HG03060 (cell line): ENCODE measurements at regions not wholly inside any gene's neighbourhood (a gene's known extent, or its start where the extent isn't known, plus 50 kb on each side); places are given as distances from the start of the nearest gene placed in this dataset.

Experiments
- ATAC-seq: cut with Tn5 transposase; IDR thresholded peaks from one replicate; pipeline ENCODE4 v1.9.1; 2021; ENCODE audit warnings: low read depth, moderate number of reproducible peaks; ENCODE audit not compliant: unreplicated experiment

DNA sequence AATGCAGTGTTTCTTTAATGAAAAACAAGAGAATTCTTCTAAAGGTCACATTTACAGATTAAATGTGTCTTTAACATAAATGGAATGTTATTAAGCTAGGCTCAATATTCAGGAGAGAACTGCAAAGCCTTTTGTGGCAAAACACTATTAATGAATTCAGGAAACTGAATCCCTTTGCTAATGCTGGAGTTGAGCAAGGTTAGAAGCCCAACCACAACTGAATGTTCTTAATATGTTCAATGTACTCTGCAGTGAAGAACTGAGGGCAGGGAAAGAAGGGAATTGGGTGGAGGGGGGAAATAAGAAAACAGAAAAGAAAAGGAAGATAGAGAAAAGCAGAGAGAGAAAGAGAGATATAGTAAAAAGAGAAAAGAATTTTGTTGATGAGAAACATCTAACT, 276.7 kb upstream of the TMEM161B start:
- ATAC-seq = no peak

DNA sequence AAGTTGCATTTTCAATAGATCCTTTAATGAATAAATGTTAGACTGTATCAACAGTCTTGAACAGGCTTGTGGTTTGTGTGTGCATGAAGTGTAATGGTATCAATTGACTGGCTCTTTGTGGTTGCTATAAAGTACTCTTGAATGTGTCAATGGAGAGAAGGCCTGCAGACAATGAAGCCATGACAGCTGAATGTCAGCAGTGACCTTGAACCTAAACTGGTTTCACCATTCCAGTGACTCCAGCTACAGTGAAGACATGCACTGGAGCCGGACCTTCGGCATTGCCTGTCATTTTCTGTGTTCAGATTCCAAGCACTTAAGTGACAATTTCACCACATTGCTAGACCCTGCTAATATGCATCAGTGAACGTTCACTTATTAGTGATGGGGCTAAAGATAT, 276.0 kb upstream of the TMEM161B start:
- ATAC-seq = no peak

DNA sequence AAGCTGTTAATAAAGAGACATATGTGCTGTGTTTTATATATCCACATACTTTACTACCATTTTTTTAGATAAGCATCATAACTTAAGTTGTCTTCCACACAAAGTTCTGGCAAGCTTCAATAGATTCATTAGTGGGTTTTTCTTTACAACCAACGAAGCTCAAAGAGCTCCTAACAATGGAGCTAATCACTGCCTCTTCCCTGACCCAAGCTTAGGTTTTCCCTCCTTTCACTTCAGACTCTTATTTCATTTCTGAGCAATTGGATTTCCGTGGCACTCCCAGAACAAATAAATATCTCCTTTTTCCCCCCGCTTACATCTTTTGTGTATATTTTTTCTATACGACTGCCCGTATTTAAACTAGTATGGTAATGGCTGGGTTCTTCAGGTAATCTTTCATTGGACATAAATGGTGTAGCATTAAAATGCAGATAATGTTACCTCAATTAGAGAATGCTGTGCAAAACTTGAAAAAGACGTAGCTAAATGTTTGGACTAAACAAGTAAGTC, 275.5 kb upstream of the TMEM161B start:
- ATAC-seq = no peak

DNA sequence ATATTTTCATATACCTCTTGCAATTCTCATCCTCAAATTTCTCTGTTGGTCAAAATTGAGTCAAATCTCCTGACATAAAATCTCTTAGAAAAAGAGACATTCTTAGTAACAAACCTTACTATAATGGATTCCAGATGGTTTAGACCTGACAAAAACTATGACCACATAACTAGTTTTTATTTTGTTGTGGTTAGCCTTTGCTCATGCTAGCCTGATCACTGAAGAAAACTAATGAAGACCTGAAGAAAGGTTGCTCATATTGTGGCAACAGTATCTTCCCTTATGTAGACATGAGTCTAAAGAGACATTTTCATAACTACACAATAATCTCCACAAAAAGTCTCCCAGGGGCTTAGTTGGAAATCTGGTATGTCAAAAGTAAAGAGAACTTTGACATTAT, 274.1 kb upstream of the TMEM161B start:
- ATAC-seq = no peak

DNA sequence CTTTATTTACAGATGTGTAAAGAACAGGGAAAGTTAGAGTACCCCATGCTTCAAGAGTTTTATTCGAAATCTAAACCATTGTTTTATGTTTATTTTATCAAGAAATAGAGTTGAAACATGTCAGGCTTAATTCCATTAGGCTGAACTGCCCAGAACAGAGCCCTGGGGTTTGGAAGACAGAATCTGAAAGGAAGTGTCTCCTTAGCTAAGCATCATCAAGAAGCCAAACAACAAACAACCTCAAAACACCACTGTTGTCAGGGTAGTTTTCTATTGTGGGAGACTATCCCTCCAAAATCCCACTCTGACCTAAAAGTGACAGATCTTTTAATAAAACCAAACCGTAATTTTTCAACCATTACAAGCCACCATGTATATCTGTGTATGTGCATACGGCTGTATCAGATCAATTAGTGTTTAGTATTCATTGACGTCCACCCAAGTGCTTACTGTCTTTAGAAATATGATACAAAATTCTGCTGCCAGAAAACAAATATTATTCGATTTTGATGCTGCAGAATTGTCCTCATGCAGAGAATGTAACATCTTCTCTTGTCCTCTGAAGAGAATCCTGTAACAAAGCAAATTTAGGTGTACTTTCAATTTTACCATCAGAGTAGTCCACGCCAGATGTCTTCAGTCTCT, 271.9 kb upstream of the TMEM161B start:
- no peak for ATAC-seq

DNA sequence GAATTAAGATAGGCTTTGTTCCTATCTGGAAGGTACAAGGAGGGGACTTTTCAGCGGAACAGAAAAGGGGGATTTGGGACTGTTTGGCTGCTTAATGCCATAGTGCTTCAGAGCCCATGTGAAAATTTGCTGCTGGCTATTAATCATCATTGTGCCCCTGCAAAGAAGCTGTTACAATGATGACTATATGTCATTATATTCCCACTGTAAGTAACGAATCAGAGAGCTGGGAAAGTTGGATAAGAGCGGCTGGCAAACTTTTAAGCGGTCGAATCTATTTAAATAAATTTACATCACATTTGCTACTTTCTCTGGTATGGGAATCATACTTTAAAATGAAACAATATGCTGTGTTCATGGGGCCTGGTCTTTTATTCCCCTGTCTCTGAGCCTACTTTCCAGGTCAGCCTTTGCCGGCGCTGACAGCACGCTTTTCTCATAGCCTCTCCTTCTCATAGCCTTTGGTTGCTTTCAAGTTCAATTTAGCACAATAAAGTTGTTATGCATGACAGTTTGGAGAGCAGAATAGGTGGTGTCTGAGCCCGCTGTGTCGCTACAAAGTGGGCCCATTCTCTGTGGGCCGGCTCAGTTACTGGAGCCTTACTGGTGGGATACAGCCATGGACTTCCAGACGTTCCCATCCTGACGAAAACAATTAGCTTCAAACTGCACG, 271.2 kb upstream of the TMEM161B start:
- ATAC-seq = no peak

DNA sequence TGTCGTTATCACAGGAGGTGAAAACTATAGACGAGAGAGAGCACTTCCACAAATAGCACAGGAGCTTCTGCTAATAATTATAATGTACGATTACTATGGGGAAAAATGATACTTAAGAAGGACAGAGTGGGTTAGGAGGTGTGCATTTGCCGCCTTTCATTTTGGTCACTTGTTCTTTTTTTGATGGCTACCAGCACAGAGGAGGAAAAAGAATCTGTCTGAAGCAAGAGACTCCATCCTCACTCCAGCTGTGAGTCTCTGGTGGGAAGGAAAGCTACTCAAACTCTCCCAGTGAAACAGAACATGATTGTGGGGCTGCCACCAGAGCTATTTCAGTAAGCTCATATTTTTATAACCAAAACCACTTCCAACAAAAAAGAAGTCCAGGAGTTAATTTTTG, 270.4 kb upstream of the TMEM161B start:
- no peak for ATAC-seq

DNA sequence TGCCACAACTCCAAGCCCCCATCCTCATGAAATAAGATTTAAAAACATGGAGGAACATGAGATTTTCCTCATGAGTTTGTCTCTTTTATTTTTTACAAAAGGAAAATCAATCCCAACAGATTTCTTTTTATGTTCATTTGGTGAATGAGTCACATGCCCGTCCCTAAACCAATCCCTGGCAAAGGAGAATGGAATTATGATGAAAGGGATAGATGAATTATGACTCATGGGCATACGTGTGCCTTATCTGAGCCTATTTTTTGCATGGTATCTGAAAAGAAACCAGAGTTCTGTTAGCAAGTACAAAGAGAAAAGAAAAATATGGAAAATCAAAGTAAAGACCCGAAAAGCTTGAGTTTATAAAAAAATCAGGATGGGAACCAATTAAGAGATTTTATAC, 267.5 kb upstream of the TMEM161B start:
- ATAC-seq = no peak

DNA sequence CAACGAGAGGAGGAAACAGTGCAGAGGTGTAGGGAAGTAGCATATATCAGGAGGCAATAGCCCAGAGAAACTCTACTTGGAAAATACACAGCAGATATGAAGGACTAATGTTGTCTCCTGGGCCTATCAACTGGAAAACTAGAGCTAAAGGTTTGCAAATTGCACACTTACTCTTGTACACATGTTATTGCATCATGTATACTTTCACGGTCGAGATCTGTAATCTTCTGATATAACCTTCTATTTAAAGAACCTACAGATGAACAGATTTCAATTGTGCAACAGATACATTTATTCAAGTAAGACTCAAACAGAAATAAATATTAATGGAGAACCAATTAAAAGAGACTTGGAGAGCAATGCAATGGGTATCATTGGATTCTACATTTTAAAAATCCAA, 256.3 kb upstream of the TMEM161B start:
- no peak for ATAC-seq

DNA sequence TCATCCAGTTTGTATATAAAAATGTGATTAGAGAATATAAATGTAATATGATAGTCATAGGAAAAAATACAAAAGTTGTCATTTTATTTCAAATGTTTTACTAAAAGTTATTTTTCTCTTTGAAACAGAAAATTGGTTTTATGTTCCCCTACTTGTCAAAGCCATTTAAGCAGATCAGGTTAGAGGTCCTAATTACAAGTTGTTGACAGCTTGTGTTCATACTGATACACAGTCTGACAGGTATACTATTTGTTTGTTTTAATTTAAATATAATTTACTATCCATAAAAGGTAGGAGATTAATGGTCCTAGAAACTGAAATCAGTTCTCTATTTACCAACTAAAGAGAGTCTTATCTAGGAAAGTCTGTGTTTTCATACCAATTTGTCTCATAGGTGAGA, 250.4 kb upstream of the TMEM161B start:
- no peak for ATAC-seq

DNA sequence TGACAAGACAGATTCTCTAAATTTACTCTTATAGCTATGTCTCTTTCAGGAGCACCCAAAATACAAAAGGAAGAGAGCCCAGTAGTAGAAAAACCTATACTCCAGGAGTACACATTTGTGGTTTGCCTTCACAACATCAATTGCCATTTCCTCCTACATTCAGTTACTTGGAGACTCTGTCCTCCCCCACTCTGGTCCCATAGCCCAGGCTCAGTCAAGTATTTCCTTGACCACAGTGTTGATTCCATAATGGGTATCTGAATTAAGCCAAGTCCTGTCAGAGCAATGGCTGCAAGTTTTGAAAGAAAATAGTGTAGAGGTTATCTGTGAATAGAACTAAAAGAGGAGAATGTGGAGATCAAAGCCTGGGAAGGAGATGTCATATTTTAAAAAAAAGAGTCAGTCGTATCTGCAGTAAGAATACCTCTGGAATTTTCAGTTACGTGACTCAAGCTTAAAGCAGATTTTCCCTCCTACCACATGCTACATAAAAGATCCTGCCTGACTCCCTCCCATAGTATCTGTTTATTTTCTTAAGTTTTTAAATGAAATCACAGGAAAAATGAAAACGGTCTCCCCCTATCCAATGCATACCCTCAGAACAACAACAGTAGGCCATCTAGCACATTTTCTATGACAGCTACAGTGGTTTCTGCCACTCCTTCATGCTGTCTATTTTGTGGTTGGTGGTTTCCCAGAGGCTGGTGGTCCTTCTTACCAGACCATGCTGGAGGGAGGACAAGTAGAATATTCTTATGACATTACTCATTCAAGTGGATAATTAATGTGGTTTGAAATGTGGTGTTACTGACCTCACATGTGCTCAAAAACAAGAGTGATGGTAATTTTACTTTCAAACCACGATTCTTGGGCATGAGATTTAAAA, 249.7 kb upstream of the TMEM161B start:
- no peak for ATAC-seq

DNA sequence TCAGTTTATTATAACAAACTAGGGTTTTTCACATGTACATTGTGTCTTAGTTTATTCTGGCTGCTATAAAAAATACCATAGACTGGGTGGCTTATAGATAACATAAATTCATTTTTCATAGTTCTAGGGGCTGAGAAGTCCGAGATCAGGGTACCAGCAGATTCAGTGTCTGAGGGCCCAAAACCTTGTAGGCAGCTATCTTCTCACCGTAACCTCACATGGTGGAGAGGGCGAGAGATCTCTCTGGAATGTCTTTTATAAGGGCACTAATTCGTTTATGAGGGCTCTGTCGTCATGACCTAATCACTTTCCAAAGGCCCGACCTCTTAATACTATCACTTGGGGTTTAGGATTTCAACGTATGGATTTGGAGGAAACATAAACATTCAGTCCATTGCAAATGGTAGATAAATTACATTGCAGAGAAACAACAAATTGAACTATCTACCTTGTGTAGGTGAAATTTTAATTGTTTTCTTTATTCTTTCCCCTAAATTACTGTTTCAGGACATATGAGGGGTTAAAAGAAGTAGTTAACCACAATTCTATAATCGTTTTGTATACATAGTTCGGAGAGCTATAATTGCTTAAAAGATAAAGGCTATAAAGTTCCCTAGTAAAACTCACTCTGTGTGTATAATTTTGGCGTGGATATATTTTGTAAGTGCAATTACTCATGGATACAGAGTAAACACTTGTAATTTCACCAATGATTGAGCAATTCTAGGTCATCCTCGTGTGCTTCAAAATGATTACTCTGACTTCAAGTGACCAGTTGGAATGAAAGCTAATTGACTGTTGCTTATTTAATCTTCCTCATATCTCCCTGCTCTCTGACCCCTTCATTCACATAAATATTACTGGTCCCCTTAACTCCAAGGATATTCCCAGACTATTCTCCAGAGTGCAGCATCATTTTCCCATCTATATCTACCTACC, 247.5 kb upstream of the TMEM161B start:
- no peak for ATAC-seq

DNA sequence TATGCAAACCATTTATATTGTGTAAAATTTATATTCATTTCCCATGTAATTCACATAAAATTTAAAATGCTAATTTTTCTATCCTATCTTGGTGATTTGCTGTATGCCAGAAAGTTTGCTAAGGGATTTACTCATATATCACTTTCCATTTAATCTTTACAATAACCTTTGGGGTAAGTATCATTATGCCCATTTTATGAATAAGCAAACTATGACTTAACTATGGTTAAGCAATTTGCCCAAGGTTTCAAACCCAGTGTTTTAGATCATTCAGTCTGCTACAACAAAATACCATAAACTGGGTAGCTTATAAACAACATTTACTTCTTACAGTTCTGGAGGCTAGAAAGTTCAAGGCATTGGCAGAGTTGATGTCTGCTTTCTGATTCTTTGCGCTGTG, 246.4 kb upstream of the TMEM161B start:
- ATAC-seq = no peak

DNA sequence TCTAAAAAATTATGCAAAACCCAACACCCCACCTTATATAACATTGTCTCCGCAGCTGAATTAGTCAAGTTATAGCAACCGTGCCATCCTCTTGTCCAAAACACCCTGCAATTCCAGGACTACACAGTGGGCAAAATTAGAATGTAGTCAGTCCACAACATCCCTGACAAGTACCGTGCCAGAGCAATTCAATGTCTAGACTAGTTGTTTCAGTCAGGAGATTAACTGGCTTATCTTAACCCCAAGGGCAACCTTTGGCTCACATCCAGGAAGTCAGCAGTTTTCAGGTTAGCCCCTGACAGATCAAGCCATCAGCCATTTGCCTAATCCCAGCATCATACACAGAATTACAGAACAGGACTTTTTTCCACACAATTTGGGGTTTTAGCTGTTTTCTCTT, 240.8 kb upstream of the TMEM161B start:
- no peak for ATAC-seq

DNA sequence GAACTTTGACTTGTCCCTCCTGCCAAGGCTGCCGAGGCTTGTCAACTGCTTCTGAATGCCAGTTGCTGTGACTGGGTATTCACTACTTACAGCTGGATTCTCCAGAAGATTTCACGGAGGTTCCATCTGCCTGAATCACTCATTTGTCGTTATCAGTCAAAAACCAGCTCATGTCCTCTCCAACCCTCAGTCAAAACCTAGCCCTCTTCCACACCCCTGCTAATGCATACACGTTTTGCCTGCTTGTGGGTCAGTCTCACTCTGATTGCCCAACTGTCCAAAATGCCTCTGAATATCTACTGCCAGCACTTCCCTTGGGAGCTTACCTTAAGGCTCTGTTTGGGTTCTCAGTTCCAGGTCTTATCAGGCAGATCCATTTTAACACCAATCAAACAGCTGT, 238.6 kb upstream of the TMEM161B start:
- no peak for ATAC-seq

DNA sequence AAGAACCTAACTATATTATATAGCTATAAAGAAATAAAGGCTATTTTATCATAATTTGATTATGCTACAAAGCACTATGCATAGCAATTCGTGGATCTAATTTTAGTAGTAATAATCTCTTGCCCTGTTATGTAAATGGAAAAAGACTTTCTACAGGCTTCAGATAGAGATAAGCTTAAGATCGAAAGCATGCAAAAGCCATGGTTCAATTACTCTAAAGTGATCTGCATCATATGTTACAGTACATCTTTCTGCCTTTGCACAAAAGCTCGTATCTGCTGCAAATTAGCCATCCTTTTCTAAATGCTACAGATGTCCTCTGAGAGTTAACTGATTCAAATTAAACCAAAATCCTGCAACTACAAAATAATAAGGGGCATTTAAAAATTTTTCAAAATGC, 234.8 kb upstream of the TMEM161B start:
- ATAC-seq = no peak

DNA sequence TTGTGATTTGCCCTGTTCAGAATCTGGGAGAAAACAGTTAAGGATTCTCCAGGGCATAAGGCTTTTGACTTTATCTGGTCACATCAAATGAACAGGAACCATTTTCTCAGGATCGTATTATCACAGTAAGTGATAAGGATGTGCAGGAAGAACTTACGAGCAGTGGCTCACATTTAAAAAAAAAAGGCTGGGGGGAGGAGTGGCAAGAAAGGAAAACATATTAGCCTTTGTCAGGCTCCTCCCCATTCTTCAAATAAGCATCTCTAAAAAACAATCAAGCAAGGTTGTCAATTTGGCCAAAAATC, 234.3 kb upstream of the TMEM161B start:
- no peak for ATAC-seq

DNA sequence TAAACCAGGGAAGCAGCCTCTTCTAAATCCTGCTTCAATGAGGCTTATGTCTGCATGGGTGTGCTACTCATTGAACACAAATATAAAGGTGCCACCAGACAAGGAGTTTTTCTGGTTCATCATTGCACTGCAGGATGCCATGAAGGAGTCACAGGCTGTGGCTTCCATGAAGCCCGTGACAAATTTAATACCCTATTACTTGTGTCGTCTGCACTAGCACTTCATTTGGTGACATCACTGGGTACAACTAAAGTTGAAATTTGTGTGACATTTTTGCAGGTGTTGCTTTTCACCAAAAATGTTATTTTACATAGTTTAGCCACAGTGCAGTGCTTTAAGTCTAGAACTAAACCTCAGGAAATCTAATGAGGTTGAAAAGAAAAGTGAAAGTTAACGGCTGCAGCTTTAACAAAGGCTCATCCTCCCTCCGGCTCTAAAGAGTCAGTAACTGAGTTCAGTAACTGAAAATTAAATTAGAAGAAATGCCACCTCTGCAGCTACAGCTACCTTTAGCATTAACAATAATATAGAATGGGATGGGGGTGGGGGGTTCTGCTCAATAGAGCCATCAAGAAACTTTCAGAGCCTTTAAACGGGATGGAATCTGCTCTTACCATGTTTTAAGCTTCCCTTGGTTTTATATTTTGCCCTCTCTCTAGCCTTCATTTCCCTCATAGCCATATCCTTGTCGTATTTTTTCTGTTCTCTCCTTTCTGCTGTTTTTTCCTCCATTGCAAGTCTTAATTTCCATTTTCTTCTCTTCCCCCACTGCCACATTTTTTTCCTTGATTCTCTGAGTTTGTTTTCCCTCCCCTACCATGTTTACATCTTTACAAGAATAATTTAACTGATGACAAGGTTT, 233.8 kb upstream of the TMEM161B start:
- ATAC-seq = peak; percentile 85

DNA sequence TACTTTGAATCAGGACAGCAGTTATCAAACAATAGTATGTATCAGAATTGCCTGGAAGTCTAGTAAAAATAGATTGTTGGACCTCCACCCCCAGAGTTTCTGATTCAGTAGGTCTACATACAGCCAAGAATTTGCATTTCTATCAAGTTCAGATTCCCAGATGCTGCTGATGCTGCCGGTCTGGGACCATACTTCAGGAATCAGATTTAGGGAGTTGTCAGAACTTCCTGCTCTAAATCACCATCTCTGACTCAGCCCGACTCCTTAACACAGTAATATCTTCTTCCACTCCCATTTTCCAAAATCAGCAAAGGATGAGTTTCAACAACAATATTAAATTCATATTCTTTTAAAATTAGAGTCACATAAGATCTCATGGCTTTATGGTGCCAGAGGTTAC, 227.2 kb upstream of the TMEM161B start:
- no peak for ATAC-seq

DNA sequence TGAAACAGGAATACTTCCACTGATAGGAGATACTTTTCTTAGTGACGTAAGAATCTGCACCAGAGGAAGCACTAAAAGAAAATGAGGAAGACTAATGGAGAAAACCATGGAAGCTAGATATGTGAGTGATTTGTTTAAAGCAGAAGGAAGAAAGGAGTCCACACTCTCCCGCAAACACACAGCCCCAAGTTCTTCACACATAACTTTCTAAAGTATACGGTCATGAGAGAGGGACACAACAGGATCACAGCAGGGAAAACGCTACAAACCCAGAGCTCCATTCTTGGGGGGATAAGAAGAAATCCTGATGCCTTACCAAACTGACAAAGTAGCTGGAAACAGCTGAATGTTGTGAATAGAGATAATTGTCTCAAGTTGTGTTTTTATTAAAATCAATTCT, 222.2 kb upstream of the TMEM161B start:
- no peak for ATAC-seq
